ENCODE measurements at regions not wholly inside any gene's neighbourhood (a gene's known extent, or its start where the extent isn't known, plus 50 kb on each side); places are given as distances from the start of the nearest gene placed in this dataset.

DNA sequence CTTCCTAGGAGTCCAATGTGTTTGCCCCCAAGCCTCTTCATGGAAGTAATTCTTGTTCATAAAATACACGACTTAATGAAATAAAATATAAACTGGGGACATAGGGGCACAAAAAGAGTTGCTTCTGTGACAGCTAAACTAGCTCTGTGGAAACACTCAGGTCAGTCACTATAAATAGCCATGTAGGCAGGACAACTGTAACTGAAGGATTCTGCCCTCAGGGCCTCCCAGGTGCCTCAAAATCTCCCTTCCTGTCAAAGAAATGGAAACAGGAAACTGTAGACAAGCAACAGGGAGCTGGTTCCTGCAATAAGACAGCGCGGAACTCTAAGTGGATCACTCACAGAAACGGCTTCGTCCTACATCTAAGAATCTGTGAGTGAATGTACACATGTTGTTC is 178.1 kb upstream of the ZFHX3 start (continued):
- TF ChIP-seq, protein P1, sequence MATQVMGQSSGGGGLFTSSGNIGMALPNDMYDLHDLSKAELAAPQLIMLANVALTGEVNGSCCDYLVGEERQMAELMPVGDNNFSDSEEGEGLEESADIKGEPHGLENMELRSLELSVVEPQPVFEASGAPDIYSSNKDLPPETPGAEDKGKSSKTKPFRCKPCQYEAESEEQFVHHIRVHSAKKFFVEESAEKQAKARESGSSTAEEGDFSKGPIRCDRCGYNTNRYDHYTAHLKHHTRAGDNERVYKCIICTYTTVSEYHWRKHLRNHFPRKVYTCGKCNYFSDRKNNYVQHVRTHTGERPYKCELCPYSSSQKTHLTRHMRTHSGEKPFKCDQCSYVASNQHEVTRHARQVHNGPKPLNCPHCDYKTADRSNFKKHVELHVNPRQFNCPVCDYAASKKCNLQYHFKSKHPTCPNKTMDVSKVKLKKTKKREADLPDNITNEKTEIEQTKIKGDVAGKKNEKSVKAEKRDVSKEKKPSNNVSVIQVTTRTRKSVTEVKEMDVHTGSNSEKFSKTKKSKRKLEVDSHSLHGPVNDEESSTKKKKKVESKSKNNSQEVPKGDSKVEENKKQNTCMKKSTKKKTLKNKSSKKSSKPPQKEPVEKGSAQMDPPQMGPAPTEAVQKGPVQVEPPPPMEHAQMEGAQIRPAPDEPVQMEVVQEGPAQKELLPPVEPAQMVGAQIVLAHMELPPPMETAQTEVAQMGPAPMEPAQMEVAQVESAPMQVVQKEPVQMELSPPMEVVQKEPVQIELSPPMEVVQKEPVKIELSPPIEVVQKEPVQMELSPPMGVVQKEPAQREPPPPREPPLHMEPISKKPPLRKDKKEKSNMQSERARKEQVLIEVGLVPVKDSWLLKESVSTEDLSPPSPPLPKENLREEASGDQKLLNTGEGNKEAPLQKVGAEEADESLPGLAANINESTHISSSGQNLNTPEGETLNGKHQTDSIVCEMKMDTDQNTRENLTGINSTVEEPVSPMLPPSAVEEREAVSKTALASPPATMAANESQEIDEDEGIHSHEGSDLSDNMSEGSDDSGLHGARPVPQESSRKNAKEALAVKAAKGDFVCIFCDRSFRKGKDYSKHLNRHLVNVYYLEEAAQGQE (IDR thresholded peaks at IDR 0.05; ENCODE audit: low read depth), result no peak
- TF ChIP-seq, protein P2, sequence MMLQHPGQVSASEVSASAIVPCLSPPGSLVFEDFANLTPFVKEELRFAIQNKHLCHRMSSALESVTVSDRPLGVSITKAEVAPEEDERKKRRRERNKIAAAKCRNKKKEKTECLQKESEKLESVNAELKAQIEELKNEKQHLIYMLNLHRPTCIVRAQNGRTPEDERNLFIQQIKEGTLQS (IDR thresholded peaks at IDR 0.05), result no peak
- TF ChIP-seq JUND (IDR thresholded peaks at IDR 0.05) (no peak), CEBPB (IDR thresholded peaks at IDR 0.05; ENCODE audit: low read depth) (no peak), ZNF274 (IDR thresholded peaks at IDR 0.05; ENCODE audit: low read depth, low read length) (no peak), POLR2AphosphoS5 (IDR thresholded peaks at IDR 0.05; ENCODE audit: low read depth, low read length) (no peak), ZFX (IDR thresholded peaks at IDR 0.05) (no peak), SRF (IDR thresholded peaks at IDR 0.05; ENCODE audit: low read depth) (no peak)

DNA sequence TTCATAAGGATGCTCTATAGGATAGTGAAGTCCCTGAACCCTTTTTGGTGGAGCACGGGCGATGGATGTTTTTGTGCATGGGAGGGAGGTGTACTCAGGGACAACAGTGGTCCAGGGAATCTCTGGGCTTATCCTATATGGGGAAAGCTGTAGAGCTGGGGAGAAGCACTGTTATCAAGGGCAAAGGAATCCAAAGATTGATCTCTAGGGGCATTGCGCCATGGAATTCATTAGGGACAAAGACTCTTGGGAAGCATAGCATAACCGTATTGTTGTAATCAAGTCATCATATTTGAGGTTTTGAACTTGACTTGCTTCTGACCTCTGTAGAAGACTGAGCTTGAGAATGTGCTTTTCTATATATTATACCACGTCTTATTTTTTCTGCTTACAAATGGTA is 172.9 kb upstream of the ZFHX3 start:
- Histone ChIP-seq H3K4me3 (replicated peaks in 1 of 2; ENCODE audit: low read depth in 1 of 2, low read length in 2 of 2) (no peak overlapping the region), H3K4me1 (ENCODE audit: control insufficient read depth in 1 of 2, insufficient read depth in 2 of 2, low read length in 2 of 2) (no peaks in the 10 kb centered on the region), H4K20me1 (ENCODE audit: insufficient read depth) (no peaks in the 10 kb centered on the region), H3K9me3 (ENCODE audit: control insufficient read depth in 1 of 2, insufficient read depth in 1 of 2, low read depth in 1 of 2, low read length in 2 of 2) (peaks cover 0 to 7% of the 10 kb centered on the region in 2 experiments; a peak in 1 of 4 replicates), H3K27me3 (ENCODE audit: insufficient read depth, low read length) (no peaks in the 10 kb centered on the region), H3K79me2 (ENCODE audit: insufficient read depth, low read length) (no peaks in the 10 kb centered on the region), H3K9me2 (ENCODE audit: insufficient read depth) (no peaks in the 10 kb centered on the region), H3K9ac (ENCODE audit: low read length) (no peak overlapping the region), H3K36me3 (ENCODE audit: control insufficient read depth in 1 of 2, insufficient read depth in 2 of 2, low read length in 2 of 2) (no peaks in the 10 kb centered on the region), H2AFZ (ENCODE audit: low read depth, low read length, poor library complexity, severe bottlenecking) (no peak overlapping the region), H3K4me2 (ENCODE audit: low read length) (no peak overlapping the region), H3K27ac (ENCODE audit: low read depth, low read length) (no peak overlapping the region)
- intact Hi-C loops (cut with micrococcal nuclease), result no loop called here
- ChIA-PET RAD21 (ENCODE audit: low non-redundant PET in 1 of 2, low total read pairs in 2 of 2, uncharacterized antibody in 2 of 2, unreplicated experiment in 2 of 2) (no interaction called here), POLR2A (no interaction called here), CTCF (no interaction called here)
- ATAC-seq (no peak), DNase-seq (ENCODE audit: low read depth, low spot score) (no peak)
- BruUV-seq (replicated peaks), result no TSS peak
- TF ChIP-seq EZH2phosphoT487 (IDR thresholded peaks at IDR 0.05; ENCODE audit: borderline replicate concordance) (no peak), YY1 (IDR thresholded peaks at IDR 0.05; ENCODE audit: extremely low read depth, insufficient replicate concordance, low read depth, low read length) (no peak), POLR2AphosphoS5 (IDR thresholded peaks at IDR 0.05; ENCODE audit: low read depth, low read length) (no peak), POLR2A (IDR thresholded peaks at IDR 0.05; ENCODE audit: borderline replicate concordance, extremely low read depth, insufficient read depth, insufficient read length) (no peak), EGR1 (IDR thresholded peaks at IDR 0.05; ENCODE audit: low read depth) (no peak), ZFX (IDR thresholded peaks at IDR 0.05) (no peak), ZNF274 (IDR thresholded peaks at IDR 0.05; ENCODE audit: low read depth, low read length) (no peak), CEBPB (IDR thresholded peaks at IDR 0.05; ENCODE audit: low read depth) (no peak), FOSL1 (IDR thresholded peaks at IDR 0.05; ENCODE audit: low read depth) (no peak), TCF7L2 (IDR thresholded peaks at IDR 0.05; ENCODE audit: borderline replicate concordance, extremely low read depth, insufficient read depth, insufficient read length) (no peak), JUND (IDR thresholded peaks at IDR 0.05) (no peak), RAD21 (IDR thresholded peaks at IDR 0.05; ENCODE audit: low read depth) (no peak), ELF1 (IDR thresholded peaks at IDR 0.05; ENCODE audit: borderline replicate concordance, low read depth) (no peak)
- TF ChIP-seq, protein P3, sequence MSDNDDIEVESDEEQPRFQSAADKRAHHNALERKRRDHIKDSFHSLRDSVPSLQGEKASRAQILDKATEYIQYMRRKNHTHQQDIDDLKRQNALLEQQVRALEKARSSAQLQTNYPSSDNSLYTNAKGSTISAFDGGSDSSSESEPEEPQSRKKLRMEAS (IDR thresholded peaks at IDR 0.05), result no peak
- TF ChIP-seq, protein P4, sequence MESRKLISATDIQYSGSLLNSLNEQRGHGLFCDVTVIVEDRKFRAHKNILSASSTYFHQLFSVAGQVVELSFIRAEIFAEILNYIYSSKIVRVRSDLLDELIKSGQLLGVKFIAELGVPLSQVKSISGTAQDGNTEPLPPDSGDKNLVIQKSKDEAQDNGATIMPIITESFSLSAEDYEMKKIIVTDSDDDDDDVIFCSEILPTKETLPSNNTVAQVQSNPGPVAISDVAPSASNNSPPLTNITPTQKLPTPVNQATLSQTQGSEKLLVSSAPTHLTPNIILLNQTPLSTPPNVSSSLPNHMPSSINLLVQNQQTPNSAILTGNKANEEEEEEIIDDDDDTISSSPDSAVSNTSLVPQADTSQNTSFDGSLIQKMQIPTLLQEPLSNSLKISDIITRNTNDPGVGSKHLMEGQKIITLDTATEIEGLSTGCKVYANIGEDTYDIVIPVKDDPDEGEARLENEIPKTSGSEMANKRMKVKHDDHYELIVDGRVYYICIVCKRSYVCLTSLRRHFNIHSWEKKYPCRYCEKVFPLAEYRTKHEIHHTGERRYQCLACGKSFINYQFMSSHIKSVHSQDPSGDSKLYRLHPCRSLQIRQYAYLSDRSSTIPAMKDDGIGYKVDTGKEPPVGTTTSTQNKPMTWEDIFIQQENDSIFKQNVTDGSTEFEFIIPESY (IDR thresholded peaks at IDR 0.05; ENCODE audit: extremely low read depth, insufficient replicate concordance, low read length), result no peak
- TF ChIP-seq, protein P5, sequence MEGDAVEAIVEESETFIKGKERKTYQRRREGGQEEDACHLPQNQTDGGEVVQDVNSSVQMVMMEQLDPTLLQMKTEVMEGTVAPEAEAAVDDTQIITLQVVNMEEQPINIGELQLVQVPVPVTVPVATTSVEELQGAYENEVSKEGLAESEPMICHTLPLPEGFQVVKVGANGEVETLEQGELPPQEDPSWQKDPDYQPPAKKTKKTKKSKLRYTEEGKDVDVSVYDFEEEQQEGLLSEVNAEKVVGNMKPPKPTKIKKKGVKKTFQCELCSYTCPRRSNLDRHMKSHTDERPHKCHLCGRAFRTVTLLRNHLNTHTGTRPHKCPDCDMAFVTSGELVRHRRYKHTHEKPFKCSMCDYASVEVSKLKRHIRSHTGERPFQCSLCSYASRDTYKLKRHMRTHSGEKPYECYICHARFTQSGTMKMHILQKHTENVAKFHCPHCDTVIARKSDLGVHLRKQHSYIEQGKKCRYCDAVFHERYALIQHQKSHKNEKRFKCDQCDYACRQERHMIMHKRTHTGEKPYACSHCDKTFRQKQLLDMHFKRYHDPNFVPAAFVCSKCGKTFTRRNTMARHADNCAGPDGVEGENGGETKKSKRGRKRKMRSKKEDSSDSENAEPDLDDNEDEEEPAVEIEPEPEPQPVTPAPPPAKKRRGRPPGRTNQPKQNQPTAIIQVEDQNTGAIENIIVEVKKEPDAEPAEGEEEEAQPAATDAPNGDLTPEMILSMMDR (IDR thresholded peaks at IDR 0.05 in 2 of 3, conservative IDR thresholded peaks at IDR 0.05 in 1 of 3; ENCODE audit: borderline replicate concordance in 1 of 3, insufficient read depth in 1 of 3, low read depth in 2 of 3, low read length in 2 of 3), result no peak
